ENCODE measurements at regions not wholly inside any gene's neighbourhood (a gene's known extent, or its start where the extent isn't known, plus 50 kb on each side); places are given as distances from the start of the nearest gene placed in this dataset.

GRCh38 chr1:245045087-245045881, 109.5 kb upstream of the KIF26B start:
- intact Hi-C loops (cut with DNase I) = loop anchor here (10.0 kb wide), 1 partner anchor 210 kb away; the partner anchor contains the start of gene COX20
- DNase-seq = peak; percentile 58
- peak; percentile 55 for ATAC-seq (ENCODE audit: poor library complexity)

GRCh38 chr1:245043611-245043940, 111.2 kb upstream of the KIF26B start:
- ATAC-seq (ENCODE audit: poor library complexity) (peak; percentile 61), DNase-seq (no peak)
- intact Hi-C loops (cut with DNase I) = loop anchor here (2.0 to 10.0 kb wide), 3 partner anchors 71 to 243 kb away; partner anchors contain the start of gene COX20

GRCh38 chr1:245041058-245041698, 113.6 kb upstream of the KIF26B start:
- ATAC-seq (ENCODE audit: poor library complexity) = no peak
- intact Hi-C loops (cut with DNase I) = loop anchor here (5.0 to 10.0 kb wide), 2 partner anchors 69 to 206 kb away; partner anchors contain the start of gene COX20

GRCh38 chr1:245039196-245039595, 115.6 kb upstream of the KIF26B start:
- no peak for ATAC-seq (ENCODE audit: poor library complexity)
- intact Hi-C loops (cut with DNase I) = no loop called here
- DNase-seq = no peak

More at GRCh38 chr1:245041058-245041698, 113.6 kb upstream of the KIF26B start:
- DNase-seq = no peak

- DNase-seq (no peak), ATAC-seq (ENCODE audit: poor library complexity) (no peak)
- intact Hi-C loops (cut with DNase I) = no loop called here
These were observed 118.7 kb upstream of the KIF26B start for GRCh38 chr1:245036102-245036501.

- ATAC-seq (ENCODE audit: poor library complexity) (no peak), DNase-seq (no peak)
- intact Hi-C loops (cut with DNase I) = no loop called here
These were observed 123.7 kb upstream of the KIF26B start for GRCh38 chr1:245031041-245031440.

- DNase-seq (no peak), ATAC-seq (ENCODE audit: poor library complexity) (no peak)
- intact Hi-C loops (cut with DNase I) = no loop called here
These were observed 128.5 kb upstream of the KIF26B start for GRCh38 chr1:245026247-245026646.

GRCh38 chr1:245025525-245025924, 129.3 kb upstream of the KIF26B start:
- intact Hi-C loops (cut with DNase I) = no loop called here
- ATAC-seq (ENCODE audit: poor library complexity) (no peak), DNase-seq (no peak)

GRCh38 chr1:245023222-245023621, 131.6 kb upstream of the KIF26B start:
- no peak for ATAC-seq (ENCODE audit: poor library complexity)
- intact Hi-C loops (cut with DNase I) = no loop called here
- no peak for DNase-seq

GRCh38 chr1:245019910-245020486, 134.8 kb upstream of the KIF26B start:
- ATAC-seq (ENCODE audit: poor library complexity) = no peak
- intact Hi-C loops (cut with DNase I) = no loop called here
- DNase-seq = no peak

GRCh38 chr1:245016700-245017099, 138.1 kb upstream of the KIF26B start:
- intact Hi-C loops (cut with DNase I) = no loop called here
- peak; percentile 69 for ATAC-seq (ENCODE audit: poor library complexity)

GRCh38 chr1:245015031-245015430, 139.8 kb upstream of the KIF26B start:
- intact Hi-C loops (cut with DNase I) = no loop called here
- DNase-seq = no peak
- ATAC-seq (ENCODE audit: poor library complexity) = no peak

More at GRCh38 chr1:245016700-245017099, 138.1 kb upstream of the KIF26B start:
- DNase-seq = no peak

GRCh38 chr1:245014247-245015029, 140.3 kb upstream of the KIF26B start:
- intact Hi-C loops (cut with DNase I) = no loop called here
- ATAC-seq (ENCODE audit: poor library complexity) = no peak
- no peak for DNase-seq

GRCh38 chr1:245010018-245010614, 144.7 kb upstream of the KIF26B start:
- DNase-seq (no peak), ATAC-seq (ENCODE audit: poor library complexity) (peak; percentile 84)
- intact Hi-C loops (cut with DNase I) = no loop called here

GRCh38 chr1:245008761-245009160, 144.4 kb upstream of the HNRNPU start:
- no peak for ATAC-seq (ENCODE audit: poor library complexity)

GRCh38 chr1:245007852-245008251, 143.5 kb upstream of the HNRNPU start:
- intact Hi-C loops (cut with DNase I) = no loop called here
- DNase-seq (no peak), ATAC-seq (ENCODE audit: poor library complexity) (no peak)

More at GRCh38 chr1:245008761-245009160, 144.4 kb upstream of the HNRNPU start:
- intact Hi-C loops (cut with DNase I) = no loop called here
- DNase-seq = no peak

- intact Hi-C loops (cut with DNase I) = no loop called here
- DNase-seq (no peak), ATAC-seq (ENCODE audit: poor library complexity) (no peak)
These were observed 138.9 kb upstream of the HNRNPU start for GRCh38 chr1:245003246-245003645.

- no peak for DNase-seq
- intact Hi-C loops (cut with DNase I) = no loop called here
- ATAC-seq (ENCODE audit: poor library complexity) = no peak
These were observed 136.9 kb upstream of the HNRNPU start for GRCh38 chr1:245001252-245001651.

GRCh38 chr1:245000872-245001188, 136.5 kb upstream of the HNRNPU start:
- ATAC-seq (ENCODE audit: poor library complexity) (no peak), DNase-seq (no peak)
- intact Hi-C loops (cut with DNase I) = no loop called here

All from Right ventricle myocardium superior (tissue), 1 donor.